Activated T-cell treated with anti-CD3 and anti-CD28 coated beads, Interleukin-2, amount 50 U/mL, for 48 hours (primary cell): ENCODE measurements at regions not wholly inside any gene's neighbourhood (a gene's known extent, or its start where the extent isn't known, plus 50 kb on each side); places are given as distances from the start of the nearest gene placed in this dataset.
A peak's percentile ranks its signal among the peaks of the same experiment; 100 is the strongest.
"Not testable (repeated sequence)": the region's sequence is repeated elsewhere in the genome, so short reads cannot be mapped to it uniquely, and the experiment has no call there.

ENCODE experiments used
- DNase-seq, 2 experiments: peaks; one replicate each; pipeline ENCODE4 v3.0.0-alpha.2; 2020

GRCh38 chr9:90981726-90982125, 180.1 kb downstream of the SYK start:
- no peak for DNase-seq

GRCh38 chr9:90983394-90983793, 181.8 kb downstream of the SYK start:
- DNase-seq: no peak

GRCh38 chr9:90985631-90986030, 184.0 kb downstream of the SYK start:
- no peak for DNase-seq

GRCh38 chr9:90986161-90986560, 184.5 kb downstream of the SYK start:
- no peak for DNase-seq

- DNase-seq: no peak
Observed at GRCh38 chr9:90987566-90987965, 185.9 kb downstream of the SYK start.

GRCh38 chr9:90988318-90988717, 186.7 kb downstream of the SYK start:
- DNase-seq: no peak

- no peak for DNase-seq
Observed at GRCh38 chr9:90991953-90992352, 190.3 kb downstream of the SYK start.

GRCh38 chr9:90995516-90995915, 193.9 kb downstream of the SYK start:
- DNase-seq: no peak

GRCh38 chr9:90996154-90997065, 194.8 kb downstream of the SYK start:
- DNase-seq: no peak

GRCh38 chr9:90998573-90998972, 197.0 kb downstream of the SYK start:
- DNase-seq: no peak

GRCh38 chr9:90999425-91000397, 198.1 kb downstream of the SYK start:
- no peak for DNase-seq

- DNase-seq: peak in 1 of 2 experiments; percentile 37
Observed at GRCh38 chr9:91001146-91001611, 199.6 kb downstream of the SYK start.

- no peak for DNase-seq
Observed at GRCh38 chr9:91004484-91004883, 202.9 kb downstream of the SYK start.

GRCh38 chr9:91004992-91005391, 203.4 kb downstream of the SYK start:
- no peak for DNase-seq

GRCh38 chr9:91006046-91006445, 204.4 kb downstream of the SYK start:
- DNase-seq: no peak

- no peak for DNase-seq
Observed at GRCh38 chr9:91008568-91008967, 206.9 kb downstream of the SYK start.

- DNase-seq: no peak
Observed at GRCh38 chr9:91011891-91012290, 210.3 kb downstream of the SYK start.

GRCh38 chr9:91012933-91013841, 211.6 kb downstream of the SYK start:
- no peak for DNase-seq

- DNase-seq: no peak
Observed at GRCh38 chr9:91017245-91017644, 215.6 kb downstream of the SYK start.

- not testable (repeated sequence) for DNase-seq
Observed at GRCh38 chr9:91019871-91020270, 218.3 kb downstream of the SYK start.

- not testable (repeated sequence) for DNase-seq
Observed at GRCh38 chr9:91021656-91022055, 220.0 kb downstream of the SYK start.

- DNase-seq: no peak
Observed at GRCh38 chr9:91023741-91024140, 222.1 kb downstream of the SYK start.
